Brain pericyte (primary cell): ENCODE measurements at regions not wholly inside any gene's neighbourhood (a gene's known extent, or its start where the extent isn't known, plus 50 kb on each side); places are given as distances from the start of the nearest gene placed in this dataset.

Source experiments
- DNase-seq: peaks from one replicate; pipeline ENCODE4 v3.0.0-alpha.2; 2012; ENCODE audit warnings: low read depth, low spot score

DNA sequence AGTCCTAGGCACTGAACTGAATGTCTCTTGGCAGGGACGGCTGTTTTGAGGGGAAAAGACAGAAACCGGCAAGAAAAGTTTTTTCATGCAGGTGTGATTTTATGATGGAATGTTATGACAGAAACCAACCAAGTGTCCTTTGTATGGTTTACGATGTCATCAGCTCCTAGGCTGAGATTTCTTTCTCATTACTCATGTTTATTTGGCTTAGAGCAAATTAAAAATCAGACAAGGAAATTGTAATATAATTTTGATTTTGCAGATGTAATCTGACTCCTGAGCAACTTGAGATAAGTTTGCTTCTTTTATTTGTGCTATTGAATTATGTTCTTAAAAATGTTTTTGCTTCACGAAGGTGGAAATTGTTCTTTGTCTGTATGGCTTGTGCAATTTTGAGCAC lies 58.8 kb upstream of the MAP3K7 start:
- DNase-seq, result no peak

DNA sequence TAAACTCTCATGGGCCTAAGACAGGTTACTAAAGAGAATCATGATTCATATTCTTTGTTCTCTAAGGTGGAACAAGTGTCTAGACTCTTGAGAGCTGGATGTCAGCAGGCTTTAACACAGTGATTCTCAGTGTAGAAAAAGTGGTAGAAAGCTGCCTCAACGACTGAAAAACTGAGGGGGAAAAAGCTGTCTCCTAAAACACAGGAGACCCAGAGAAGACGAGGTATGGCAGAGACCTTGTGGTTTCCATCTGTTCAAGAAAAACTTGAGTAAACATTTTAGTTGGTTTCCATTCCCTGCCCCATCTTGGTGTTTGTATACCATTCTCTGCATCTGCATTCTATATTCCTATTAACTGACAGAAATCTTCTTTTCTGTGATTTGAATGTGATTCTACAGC lies 57.6 kb upstream of the MAP3K7 start:
- DNase-seq, result no peak

DNA sequence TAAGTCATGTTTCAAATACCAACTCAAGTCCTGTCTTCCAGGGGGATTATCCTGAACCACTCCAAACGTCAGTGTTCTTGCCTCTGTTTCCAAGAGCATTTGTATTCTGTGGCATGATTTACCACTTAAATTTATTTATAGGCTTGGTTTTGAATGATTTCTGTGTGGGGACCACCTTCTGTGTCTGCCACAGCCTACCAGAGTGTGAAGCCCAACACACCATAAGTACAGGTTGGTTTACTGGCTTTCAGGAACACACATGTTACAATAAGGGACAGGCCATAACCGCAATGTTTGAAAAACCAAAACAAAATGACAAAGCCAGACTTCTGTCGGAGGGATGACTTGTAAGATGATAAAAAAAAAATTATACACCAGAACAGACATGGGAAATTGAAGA lies 56.5 kb upstream of the MAP3K7 start:
- no peak for DNase-seq

GRCh38 chr6:90637320-90637719 lies 50.4 kb upstream of the MAP3K7 start:
- DNase-seq, result no peak
